Fibroblast of villous mesenchyme (primary cell): ENCODE measurements at regions not wholly inside any gene's neighbourhood (a gene's known extent, or its start where the extent isn't known, plus 50 kb on each side); places are given as distances from the start of the nearest gene placed in this dataset.
A peak's percentile ranks its signal among the peaks of the same experiment; 100 is the strongest.

Experiments
- DNase-seq: peaks from one replicate; pipeline ENCODE4 v3.0.0-alpha.2; 2010; ENCODE audit warnings: low read depth
- H3K4me3 ChIP-seq: 2 replicates; pipeline ENCODE4 v1.5.1; 2011; ENCODE audit warnings: low read depth, mild to moderate bottlenecking, low read length
- CTCF ChIP-seq: IDR thresholded peaks from 2 replicates; pipeline ENCODE4 v1.5.1; 2012; ENCODE audit warnings: low read depth, mild to moderate bottlenecking, low read length; ENCODE audit not compliant: insufficient read depth

DNA sequence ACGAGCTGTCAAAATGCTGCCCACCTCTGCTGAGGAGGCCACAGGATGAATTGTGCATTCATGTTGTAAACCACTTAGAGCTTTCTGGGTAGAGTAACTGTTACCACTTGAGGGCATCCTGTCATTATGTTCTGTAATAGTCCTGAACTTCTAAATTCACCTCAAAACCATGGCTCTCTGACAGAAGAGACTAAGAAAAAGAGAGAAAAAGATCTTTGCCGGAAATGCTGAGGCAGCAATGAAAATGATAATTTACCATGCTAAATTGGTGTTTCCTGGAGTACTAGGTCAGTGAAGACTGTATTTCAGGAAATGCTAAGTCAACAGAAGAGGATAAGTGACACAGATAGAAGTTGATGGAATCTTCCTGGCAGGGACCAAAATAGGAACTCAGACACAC, 942.3 kb upstream of the SLIT2 start:
- DNase-seq = peak; percentile 60
- H3K4me3 ChIP-seq = no peak overlapping the region
- TF ChIP-seq CTCF = peak; percentile 53

GRCh38 chr4:19304028-19304427, 947.7 kb upstream of the SLIT2 start:
- peak; percentile 40 for DNase-seq
- H3K4me3 ChIP-seq = no peak overlapping the region
- no peak for TF ChIP-seq CTCF

GRCh38 chr4:19301527-19301926, 950.2 kb upstream of the SLIT2 start:
- no peak overlapping the region for H3K4me3 ChIP-seq
- no peak for TF ChIP-seq CTCF
- no peak for DNase-seq

DNA sequence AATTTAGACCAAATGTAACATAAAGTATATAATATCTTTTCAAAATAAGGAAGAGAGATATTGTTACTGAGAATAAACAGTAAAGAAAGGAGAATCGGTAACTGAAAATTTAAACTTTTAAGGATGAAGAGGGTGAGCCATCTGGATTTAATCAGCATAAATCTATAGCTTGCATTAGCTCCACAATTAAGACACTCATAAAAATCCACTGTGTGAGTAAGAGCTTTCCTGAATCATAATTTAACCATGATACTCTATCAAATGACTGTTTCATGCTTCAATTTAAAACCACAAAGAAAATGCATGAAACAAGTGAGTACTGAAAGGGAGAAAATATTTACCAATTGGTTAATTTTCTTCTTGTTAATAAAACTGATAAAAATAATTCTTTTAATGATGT, 951.5 kb upstream of the SLIT2 start:
- TF ChIP-seq CTCF = no peak
- DNase-seq = peak; percentile 64
- no peak overlapping the region for H3K4me3 ChIP-seq

- H3K4me3 ChIP-seq = no peak overlapping the region
- DNase-seq = peak; percentile 91
- TF ChIP-seq CTCF = no peak
These were observed 952.7 kb upstream of the SLIT2 start for GRCh38 chr4:19298998-19299397.

GRCh38 chr4:19293781-19294180, 957.9 kb upstream of the SLIT2 start:
- TF ChIP-seq CTCF = no peak
- no peak for DNase-seq

GRCh38 chr4:19293080-19293479, 958.6 kb upstream of the SLIT2 start:
- H3K4me3 ChIP-seq = no peak overlapping the region
- TF ChIP-seq CTCF = no peak
- DNase-seq = no peak

More at GRCh38 chr4:19293781-19294180, 957.9 kb upstream of the SLIT2 start:
- H3K4me3 ChIP-seq = no peak overlapping the region
